ENCODE measurements at regions not wholly inside any gene's neighbourhood (a gene's known extent, or its start where the extent isn't known, plus 50 kb on each side); places are given as distances from the start of the nearest gene placed in this dataset.

DNA sequence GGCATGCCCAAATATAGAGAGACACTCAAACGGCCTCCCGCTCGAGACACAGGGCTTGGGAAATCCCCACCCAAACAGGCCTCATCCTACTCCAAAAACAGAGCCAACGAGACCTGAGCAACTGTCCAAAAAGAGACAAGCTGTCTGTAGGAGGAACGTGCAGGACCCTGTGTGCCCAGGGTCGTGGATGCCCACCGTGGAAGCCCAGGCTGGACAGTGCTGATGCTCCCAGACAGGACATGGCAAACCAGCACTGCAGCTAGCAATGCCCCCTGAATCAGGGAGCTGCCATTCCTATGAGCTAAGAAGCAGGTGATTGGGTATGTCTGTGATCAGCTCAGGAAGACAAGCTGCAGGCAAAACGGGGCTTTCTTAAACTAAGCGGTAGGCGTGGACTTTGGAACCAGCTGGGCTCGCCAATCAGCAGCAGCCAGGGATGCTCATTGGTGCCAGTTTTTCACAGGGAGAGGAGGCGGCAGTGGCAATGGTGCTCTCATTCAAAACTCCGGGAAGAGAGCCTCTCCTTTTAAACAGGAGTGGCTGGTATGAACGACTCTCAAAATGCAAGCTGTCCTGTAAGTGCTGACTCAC lies 113.1 kb upstream of the IRX2 start:
- H2AFZ ChIP-seq (ENCODE audit: low read depth, low read length, poor library complexity, severe bottlenecking) = no peak overlapping the region
- no peaks in the 10 kb centered on the region for H3K9me2 ChIP-seq (ENCODE audit: insufficient read depth)
- no peaks in the 10 kb centered on the region for H4K20me1 ChIP-seq (ENCODE audit: insufficient read depth)
- H3K27me3 ChIP-seq (ENCODE audit: insufficient read depth, low read length) = no peaks in the 10 kb centered on the region
- no peak overlapping the region for H3K27ac ChIP-seq (ENCODE audit: low read depth, low read length)
- BruUV-seq (replicated peaks) = no TSS peak
- no peak overlapping the region for H3K4me3 ChIP-seq (replicated peaks in 1 of 2; ENCODE audit: low read depth in 1 of 2, low read length in 2 of 2)
- DNase-seq (ENCODE audit: low read depth, low spot score) (no peak), ATAC-seq (no peak)
- no peak overlapping the region for H3K9ac ChIP-seq (ENCODE audit: low read length)
- ChIA-PET POLR2A (no interaction called here), CTCF (no interaction called here), RAD21 (ENCODE audit: low non-redundant PET in 1 of 2, low total read pairs in 2 of 2, uncharacterized antibody in 2 of 2, unreplicated experiment in 2 of 2) (no interaction called here)
- H3K4me2 ChIP-seq (ENCODE audit: low read length) = no peak overlapping the region
- peaks cover 0 to 26% of the 10 kb centered on the region in 2 experiments; a peak in 2 of 4 replicates for H3K9me3 ChIP-seq (ENCODE audit: control insufficient read depth in 1 of 2, insufficient read depth in 1 of 2, low read depth in 1 of 2, low read length in 2 of 2)
- intact Hi-C loops (cut with micrococcal nuclease) = no loop called here
- H3K36me3 ChIP-seq (ENCODE audit: control insufficient read depth in 1 of 2, insufficient read depth in 2 of 2, low read length in 2 of 2) = no peaks in the 10 kb centered on the region
- TF ChIP-seq EZH2phosphoT487 (IDR thresholded peaks at IDR 0.05; ENCODE audit: borderline replicate concordance) (no peak), FOSL1 (IDR thresholded peaks at IDR 0.05; ENCODE audit: low read depth) (no peak), ATF3 (IDR thresholded peaks at IDR 0.05) (no peak), JUND (IDR thresholded peaks at IDR 0.05) (no peak), ZNF274 (IDR thresholded peaks at IDR 0.05; ENCODE audit: low read depth, low read length) (no peak), ZFX (IDR thresholded peaks at IDR 0.05) (no peak), SP1 (IDR thresholded peaks at IDR 0.05; ENCODE audit: low read depth) (no peak), CTCF (IDR thresholded peaks at IDR 0.05 in 2 of 3, conservative IDR thresholded peaks at IDR 0.05 in 1 of 3; ENCODE audit: borderline replicate concordance in 1 of 3, insufficient read depth in 1 of 3, low read depth in 2 of 3, low read length in 2 of 3) (no peak), POLR2A (IDR thresholded peaks at IDR 0.05; ENCODE audit: borderline replicate concordance, extremely low read depth, insufficient read depth, insufficient read length) (no peak), SRF (IDR thresholded peaks at IDR 0.05; ENCODE audit: low read depth) (no peak), SIN3A (IDR thresholded peaks at IDR 0.05; ENCODE audit: low read depth) (no peak), EZH2 (IDR thresholded peaks at IDR 0.05) (no peak)
- TF ChIP-seq, protein P1, sequence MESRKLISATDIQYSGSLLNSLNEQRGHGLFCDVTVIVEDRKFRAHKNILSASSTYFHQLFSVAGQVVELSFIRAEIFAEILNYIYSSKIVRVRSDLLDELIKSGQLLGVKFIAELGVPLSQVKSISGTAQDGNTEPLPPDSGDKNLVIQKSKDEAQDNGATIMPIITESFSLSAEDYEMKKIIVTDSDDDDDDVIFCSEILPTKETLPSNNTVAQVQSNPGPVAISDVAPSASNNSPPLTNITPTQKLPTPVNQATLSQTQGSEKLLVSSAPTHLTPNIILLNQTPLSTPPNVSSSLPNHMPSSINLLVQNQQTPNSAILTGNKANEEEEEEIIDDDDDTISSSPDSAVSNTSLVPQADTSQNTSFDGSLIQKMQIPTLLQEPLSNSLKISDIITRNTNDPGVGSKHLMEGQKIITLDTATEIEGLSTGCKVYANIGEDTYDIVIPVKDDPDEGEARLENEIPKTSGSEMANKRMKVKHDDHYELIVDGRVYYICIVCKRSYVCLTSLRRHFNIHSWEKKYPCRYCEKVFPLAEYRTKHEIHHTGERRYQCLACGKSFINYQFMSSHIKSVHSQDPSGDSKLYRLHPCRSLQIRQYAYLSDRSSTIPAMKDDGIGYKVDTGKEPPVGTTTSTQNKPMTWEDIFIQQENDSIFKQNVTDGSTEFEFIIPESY (IDR thresholded peaks at IDR 0.05; ENCODE audit: extremely low read depth, insufficient replicate concordance, low read length) = no peak
- no peaks in the 10 kb centered on the region for H3K79me2 ChIP-seq (ENCODE audit: insufficient read depth, low read length)
- H3K4me1 ChIP-seq (ENCODE audit: control insufficient read depth in 1 of 2, insufficient read depth in 2 of 2, low read length in 2 of 2) = no peaks in the 10 kb centered on the region
